HG03378 (cell line): ENCODE measurements at regions not wholly inside any gene's neighbourhood (a gene's known extent, or its start where the extent isn't known, plus 50 kb on each side); places are given as distances from the start of the nearest gene placed in this dataset.
"Not testable (repeated sequence)": the region's sequence is repeated elsewhere in the genome, so short reads cannot be mapped to it uniquely, and the experiment has no call there.

Experiments
- ATAC-seq: cut with Tn5 transposase; IDR thresholded peaks from one replicate; pipeline ENCODE4 v1.9.1; 2021; ENCODE audit warnings: mild to moderate bottlenecking, moderate library complexity; ENCODE audit not compliant: unreplicated experiment

DNA sequence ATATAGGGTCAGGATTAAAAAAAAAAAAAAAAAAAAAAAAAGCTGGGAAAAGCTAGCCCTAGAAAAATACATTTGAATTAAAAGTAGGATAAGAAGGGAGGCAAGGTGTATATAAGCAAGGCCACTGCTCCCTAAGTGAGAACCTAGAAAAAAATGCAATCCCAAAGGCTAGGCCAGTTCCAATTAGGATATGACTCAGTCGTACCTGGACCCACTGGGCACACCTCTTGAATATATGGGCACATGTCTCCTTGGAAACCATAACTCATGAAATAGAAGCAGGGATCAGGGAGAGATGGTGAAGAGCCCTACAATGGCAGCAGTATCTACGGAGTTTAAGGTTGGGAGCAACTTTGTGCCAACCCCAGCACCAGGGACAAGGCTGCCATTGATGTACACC is 314.1 kb upstream of the IL12A start:
- no peak for ATAC-seq

DNA sequence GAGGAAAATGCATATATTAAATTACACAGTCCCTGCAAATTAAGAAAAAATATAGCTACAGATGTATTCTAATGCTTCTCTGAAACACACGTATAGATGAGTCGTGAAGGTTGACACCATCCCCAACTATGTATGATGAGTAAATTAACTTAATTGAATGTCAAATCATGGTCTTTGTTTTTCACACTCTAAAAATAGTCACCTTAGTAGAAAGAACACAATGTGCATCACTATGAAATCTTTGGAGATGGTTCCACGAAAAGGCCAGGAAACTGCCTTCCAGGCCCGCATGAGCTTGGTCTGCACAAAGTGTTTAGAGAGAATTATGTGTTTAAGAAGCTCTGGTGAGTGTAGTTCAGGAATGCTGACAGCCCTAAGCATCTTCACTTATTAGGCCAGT is 313.4 kb upstream of the IL12A start:
- ATAC-seq = no peak

DNA sequence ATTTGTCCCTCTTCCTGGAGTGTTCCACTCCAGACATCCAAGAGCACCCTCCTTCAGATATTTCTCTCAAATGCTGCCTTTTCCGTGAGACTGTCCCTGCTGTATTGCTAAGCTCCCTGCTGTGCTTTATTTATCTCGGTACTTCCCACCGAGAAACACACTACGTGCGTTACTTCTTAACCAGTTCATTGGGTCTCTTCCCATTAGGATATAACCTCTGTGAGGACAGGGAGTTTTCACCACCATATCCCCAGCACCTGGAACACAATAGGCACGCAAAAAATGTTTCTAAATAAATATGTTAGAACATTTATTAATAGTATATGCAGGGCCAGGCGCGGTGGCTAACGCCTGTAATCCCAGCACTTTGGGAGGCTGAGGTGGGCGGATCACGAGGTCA is 308.7 kb upstream of the IL12A start:
- ATAC-seq = no peak

DNA sequence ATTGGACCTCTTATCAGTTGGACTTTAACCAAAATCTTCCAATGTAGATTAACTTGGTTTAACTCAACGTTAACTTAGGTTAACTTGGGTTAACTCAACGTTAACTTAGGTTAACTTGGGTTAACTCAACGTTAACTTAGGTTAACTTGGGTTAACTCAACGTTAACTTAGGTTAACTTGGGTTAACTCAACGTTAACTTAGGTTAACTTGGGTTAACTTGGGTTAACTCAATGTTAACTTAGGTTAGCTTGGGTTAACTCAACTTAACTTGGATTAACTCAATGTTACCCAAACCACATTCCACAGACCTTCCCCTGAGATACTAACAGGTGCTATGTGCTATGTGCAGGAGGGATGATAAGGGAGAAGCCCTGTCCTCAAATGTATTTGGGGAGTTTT is 306.9 kb upstream of the IL12A start:
- ATAC-seq = not testable (repeated sequence)

GRCh38 chr3:159685801-159686200 is 302.8 kb upstream of the IL12A start:
- ATAC-seq = no peak

DNA sequence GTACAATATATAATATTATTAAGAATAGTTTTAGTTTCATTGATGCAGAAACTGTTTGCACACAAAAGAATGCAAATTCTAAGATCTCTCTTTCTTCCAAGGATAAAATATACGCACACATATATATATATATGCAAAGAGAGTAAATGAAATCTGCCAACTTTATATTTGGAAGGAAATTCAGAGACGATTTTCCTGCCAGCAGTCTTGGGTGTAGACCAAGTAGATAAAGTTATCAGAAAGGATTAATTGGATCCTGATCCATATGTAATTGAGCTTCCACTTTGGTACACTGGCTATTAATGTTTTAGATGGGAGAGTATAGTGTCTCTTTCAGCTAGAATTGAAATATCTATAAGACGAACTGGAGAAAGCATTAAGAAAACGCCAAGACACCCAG is 295.4 kb upstream of the IL12A start:
- ATAC-seq = no peak

- no peak for ATAC-seq
Measured at GRCh38 chr3:159711560-159712333, 276.9 kb upstream of the IL12A start.

- ATAC-seq = no peak
Measured at GRCh38 chr3:159721324-159721723, 267.3 kb upstream of the IL12A start.

DNA sequence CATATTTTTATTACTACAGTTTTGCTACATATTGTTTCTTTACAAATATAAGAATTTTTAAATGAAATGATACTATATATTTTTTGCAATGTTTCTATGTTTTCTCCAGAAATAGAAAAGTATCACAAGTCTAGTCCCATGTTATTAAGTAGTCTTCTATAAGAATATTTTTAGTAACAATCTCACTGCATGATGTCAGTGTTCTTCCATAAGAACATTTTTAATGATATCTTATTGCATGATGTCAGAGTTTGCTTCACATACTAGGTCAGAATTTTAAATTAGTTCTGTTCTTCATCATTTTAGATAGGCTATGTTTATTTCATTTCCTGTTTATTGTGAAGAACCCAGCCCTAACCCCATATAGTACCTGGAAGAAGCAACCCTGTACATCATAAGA is 265.3 kb upstream of the IL12A start:
- no peak for ATAC-seq

GRCh38 chr3:159724627-159725026 is 264.0 kb upstream of the IL12A start:
- ATAC-seq = no peak

DNA sequence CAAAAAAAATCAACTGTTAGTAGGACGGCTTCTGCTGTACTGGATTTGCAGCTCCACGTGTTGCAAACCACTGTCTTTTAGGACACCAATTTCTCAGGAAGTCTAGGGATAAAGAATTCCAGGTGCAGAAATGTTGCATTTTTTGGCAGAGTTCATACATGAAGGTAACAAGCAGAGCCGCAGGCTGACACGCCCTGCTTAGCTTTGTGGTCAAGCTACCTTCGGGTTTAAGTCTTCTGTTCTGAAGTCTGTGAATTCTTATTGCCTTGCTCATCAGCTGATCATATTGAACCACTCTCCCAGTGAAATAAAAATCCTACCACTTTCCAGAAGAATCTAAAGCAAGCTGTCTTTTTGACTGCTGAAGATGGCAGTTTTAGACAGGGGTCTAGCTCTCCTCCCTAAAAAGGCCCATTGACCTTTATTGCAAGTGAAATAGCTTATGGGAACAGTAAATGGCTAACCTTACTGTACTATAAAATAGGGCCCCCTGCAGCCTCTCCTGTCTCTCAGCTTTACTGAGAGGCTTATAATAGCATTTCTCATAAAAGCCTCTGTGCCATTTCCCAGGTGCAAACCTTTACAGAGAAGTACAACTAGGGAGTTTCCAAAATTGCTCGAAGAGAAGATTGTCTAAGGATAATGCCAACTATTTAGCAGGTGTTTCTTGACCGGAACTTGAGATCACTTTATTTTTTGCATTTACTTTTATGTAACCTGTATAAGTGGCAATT is 262.2 kb upstream of the IL12A start:
- no peak for ATAC-seq

GRCh38 chr3:159727506-159727905 is 261.1 kb upstream of the IL12A start:
- ATAC-seq = no peak

GRCh38 chr3:159731254-159731653 is 257.4 kb upstream of the IL12A start:
- ATAC-seq = no peak

GRCh38 chr3:159732172-159733111 is 256.2 kb upstream of the IL12A start:
- no peak for ATAC-seq

GRCh38 chr3:159733194-159733860 is 255.3 kb upstream of the IL12A start:
- ATAC-seq = no peak

DNA sequence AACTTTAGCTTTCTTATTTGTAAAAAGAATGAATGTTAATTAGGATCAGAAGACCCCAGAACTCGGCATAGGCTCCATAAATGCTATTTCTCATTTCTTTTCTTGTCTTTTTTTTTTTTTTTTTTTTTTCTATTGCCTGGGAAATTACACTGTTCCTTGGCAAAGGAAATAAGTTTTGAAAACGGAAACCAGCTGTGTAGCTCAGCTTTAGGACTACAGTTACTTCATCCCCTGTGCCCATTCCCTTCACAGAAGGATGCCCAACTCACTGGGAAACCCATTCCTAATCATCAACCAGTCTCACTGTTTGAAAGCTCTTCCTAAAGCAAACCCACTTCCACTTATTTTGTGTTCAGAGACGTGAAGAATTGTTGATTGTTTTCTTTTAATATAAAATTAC is 254.0 kb upstream of the IL12A start:
- ATAC-seq = no peak

DNA sequence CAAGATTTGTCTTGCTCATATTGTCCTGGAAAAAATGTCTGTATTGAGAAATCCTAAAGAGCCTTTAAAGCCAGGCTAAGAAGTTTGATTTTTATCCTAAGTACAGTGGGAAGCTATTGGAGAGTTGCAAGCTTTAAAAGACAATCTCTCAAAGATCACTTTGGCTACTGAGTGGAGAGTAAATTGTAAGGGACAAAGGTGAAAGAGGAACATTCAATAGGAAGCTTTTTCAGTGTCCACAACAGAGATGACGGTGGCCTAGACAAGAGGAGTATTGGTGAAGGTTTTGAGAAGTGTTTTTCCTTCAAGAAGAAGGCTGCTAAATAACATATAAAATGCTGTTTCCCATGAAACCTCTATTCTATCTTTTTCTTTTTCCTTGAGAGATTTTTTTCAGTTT is 249.5 kb upstream of the IL12A start:
- no peak for ATAC-seq

- ATAC-seq = no peak
Measured at GRCh38 chr3:159739969-159740368, 248.7 kb upstream of the IL12A start.

GRCh38 chr3:159741281-159741680 is 247.4 kb upstream of the IL12A start:
- no peak for ATAC-seq

GRCh38 chr3:159748425-159748824 is 240.2 kb upstream of the IL12A start:
- no peak for ATAC-seq

- no peak for ATAC-seq
Measured at GRCh38 chr3:159749406-159749805, 239.2 kb upstream of the IL12A start.
